GM18858 (cell line): ENCODE measurements at regions not wholly inside any gene's neighbourhood (a gene's known extent, or its start where the extent isn't known, plus 50 kb on each side); places are given as distances from the start of the nearest gene placed in this dataset.

ENCODE experiments used
- ATAC-seq: cut with Tn5 transposase; IDR thresholded peaks from one replicate; pipeline ENCODE4 v1.9.1; 2021; ENCODE audit not compliant: unreplicated experiment

GRCh38 chr6:140134224-140134623, 759.8 kb upstream of the CITED2 start:
- ATAC-seq, result no peak

DNA sequence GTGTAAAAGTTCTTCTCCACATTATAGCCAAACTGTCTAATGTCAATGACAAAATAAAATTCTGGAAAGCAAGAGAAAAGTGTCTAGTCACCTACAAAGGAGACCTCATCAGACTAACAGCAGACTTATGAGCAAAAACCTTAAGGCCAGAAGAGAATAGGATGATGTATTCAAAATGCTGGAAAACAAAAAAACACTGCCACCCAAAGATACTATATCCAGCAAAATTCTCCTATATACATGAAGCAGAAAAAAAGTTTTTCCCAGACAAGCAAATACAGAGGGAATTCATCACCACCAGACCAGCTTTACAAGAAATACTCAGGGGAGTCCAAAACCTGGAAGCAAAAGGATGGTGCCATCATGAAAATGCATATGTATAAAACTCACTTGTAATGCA, 755.6 kb upstream of the CITED2 start:
- ATAC-seq, result no peak

GRCh38 chr6:140124498-140124897, 750.0 kb upstream of the CITED2 start:
- no peak for ATAC-seq

- no peak for ATAC-seq
These were observed 733.7 kb upstream of the CITED2 start for GRCh38 chr6:140108167-140108566.

GRCh38 chr6:140107216-140107615, 732.8 kb upstream of the CITED2 start:
- ATAC-seq, result no peak

GRCh38 chr6:140105857-140106256, 731.4 kb upstream of the CITED2 start:
- no peak for ATAC-seq

DNA sequence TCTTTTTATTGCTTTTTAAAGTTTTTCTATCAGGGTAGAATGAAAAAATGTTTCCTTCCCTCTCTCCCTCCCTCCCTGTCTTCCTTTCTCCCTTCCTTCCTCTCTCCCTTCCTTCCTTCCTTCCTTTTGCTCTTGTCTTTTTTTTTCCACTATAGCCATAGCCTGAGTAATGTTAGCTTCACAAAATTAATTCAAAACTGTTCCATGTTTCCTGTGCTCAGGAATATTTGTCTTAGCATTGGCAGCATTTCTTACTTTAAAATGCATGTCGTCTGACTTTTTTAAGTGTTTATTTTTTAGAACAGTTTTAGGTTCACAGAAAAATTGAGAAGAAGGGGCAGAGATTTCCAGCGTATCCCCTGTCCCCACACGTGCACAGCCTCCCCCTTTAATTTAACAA, 730.8 kb upstream of the CITED2 start:
- ATAC-seq, result no peak

DNA sequence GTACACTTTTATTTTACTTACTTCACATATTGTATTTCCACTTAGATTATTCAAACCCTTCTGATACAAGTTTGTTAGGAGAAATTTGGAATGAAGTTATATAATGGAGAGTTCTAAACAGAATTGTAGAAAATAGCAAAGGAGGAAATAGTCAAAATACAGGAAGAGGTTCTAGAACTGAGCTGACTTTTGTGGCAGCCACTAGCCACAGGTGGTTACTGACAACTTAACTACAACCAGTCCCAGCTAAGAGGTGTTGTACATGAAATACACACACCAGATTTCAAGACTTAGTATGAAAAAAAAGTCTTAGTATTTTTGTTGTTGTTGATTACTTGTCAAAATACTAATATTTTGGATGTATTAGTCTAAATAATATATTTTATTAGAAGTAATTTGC, 727.4 kb upstream of the CITED2 start:
- no peak for ATAC-seq

- ATAC-seq, result no peak
These were observed 726.9 kb upstream of the CITED2 start for GRCh38 chr6:140101367-140101766.

DNA sequence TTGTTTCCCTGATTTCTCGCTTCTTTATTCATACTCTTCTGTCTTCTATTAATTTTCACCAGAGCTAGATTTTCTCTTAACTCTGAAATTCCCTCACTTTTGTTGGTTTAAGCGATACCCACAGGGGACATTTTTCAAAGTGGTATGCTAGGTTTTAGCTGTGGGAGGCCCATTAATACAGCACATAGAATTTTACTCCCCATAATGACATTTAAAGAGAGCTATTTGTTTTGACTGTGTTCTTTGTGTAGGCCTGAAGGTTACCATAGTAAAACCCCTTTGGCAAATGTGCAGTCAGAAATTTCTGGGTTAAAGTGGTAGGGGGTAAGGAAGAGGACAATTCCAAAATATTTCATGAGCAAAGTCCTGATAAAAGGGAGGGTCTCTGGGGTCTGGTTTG, 721.1 kb upstream of the CITED2 start:
- ATAC-seq, result no peak

- no peak for ATAC-seq
These were observed 717.4 kb upstream of the CITED2 start for GRCh38 chr6:140091895-140092294.

DNA sequence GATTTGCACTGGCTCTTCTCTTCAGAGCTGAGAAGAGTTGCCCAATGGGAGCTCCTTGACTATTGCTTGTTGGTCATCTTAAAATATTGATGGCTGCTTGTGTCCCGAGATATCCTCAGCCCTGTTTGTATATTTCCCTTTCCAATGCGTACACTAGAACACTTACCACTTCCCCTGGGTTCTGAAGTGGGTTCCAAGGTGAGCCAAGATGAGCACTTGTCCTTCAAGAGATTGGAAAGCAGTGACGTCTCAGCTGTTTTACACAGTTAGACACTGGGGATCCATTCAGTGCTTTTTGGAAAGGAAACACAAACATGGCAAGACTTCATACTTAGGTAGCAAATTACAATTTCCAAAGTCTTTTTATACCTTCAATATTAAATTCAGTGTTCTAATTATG, 716.4 kb upstream of the CITED2 start:
- no peak for ATAC-seq

GRCh38 chr6:140083375-140083774, 708.9 kb upstream of the CITED2 start:
- no peak for ATAC-seq

DNA sequence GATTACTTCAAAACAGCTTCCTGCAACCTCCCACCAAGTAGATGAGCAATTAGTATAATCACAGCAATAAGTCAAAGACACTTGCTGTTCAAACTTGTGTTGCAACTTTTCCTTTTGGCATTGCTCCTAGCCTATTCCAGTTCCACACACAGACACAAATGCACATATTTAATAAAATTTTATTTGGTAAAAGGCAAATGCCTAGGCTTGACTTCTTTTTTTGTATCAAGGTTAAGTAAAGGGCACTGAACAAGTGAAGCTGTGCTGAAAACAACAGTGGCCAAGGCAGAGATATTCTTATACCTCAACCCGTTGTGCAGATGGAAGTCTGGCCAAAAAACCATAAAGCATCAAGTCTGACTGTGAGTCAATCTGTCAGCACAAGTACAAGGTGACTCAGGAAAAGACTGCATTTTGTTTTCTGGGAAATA, 708.4 kb upstream of the CITED2 start:
- no peak for ATAC-seq

DNA sequence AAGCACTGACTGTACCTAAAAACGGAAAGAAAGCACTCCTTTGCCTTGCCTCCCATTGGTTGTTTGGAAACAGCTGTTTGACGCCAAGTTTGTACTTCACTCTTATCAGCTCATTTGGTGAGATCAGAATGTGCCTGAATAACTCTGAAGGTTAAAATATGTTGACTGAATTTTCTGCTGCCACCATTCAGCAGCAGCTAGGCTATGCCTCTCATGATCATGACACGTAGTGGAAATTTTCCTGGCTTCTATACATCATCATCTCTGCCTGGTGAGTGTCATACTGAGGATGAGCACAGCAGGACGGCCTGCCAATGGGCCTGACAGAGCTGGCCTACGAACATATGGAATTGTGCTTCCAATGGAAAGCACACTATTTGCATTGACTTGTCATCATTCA, 704.9 kb upstream of the CITED2 start:
- ATAC-seq, result no peak

DNA sequence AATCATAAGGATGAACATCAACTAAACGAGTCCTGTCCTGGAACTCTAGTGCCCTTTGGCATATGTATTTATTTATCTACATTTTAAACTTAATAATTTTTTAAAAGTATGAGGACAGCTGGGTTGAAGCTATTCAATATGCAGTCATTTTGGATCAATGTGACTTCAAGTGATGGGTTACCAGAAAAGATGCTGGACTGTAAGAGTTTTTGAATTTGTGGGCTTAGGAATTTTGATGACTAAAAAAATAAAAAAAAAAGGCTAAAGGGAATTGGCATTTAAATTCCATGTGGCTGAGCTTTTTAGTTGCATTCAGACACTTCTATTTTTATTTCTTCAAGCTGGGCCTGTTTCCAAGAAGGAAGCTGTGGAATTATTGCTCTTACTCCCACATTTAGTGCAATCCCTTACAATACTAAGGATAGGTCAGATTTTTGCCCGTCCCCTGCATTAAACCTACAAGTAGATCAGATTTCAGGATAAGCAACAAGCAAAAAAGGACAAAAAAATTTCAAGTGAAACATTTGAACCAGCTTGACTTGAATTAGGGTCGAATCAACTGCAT, 704.2 kb upstream of the CITED2 start:
- no peak for ATAC-seq

- no peak for ATAC-seq
These were observed 703.5 kb upstream of the CITED2 start for GRCh38 chr6:140077827-140078560.

DNA sequence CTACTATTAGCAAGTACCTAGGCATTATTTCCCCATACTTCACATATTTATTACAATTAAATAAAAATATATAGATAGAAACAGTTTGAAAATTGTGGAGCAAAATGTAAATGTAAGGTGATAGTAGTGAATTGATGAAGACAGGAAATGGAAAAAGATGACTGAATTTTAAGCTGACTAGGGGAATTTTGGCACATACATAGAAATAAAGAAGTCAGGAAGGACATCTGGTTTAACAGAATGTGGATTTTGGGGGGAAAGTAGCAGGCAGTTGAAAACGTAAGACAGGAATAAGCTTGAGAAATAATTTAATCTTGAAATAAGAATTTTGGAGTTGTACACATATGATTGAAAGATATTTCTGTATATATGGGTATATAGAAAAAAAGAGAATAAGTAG, 701.7 kb upstream of the CITED2 start:
- ATAC-seq, result no peak

DNA sequence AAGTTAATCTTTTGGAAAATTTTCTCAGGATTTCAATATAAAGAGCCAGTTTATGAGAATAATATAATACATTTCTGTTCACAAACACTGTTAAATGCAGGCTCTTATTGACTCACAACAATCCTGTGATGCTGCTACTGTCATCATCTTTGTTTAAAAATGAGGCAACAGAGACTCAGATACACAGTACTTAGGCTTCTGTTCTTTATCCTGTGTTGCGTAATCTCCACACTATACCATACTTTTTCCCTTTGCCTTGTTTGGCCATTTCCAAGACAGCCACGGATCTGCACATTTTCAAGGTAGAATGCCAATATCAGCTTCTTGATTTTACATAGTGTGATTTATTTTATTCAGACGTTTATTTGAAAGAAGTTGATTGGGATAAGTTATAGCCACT, 699.0 kb upstream of the CITED2 start:
- ATAC-seq, result no peak

- ATAC-seq, result peak; percentile 41
These were observed 697.2 kb upstream of the CITED2 start for GRCh38 chr6:140071601-140072062.

- no peak for ATAC-seq
These were observed 696.5 kb upstream of the CITED2 start for GRCh38 chr6:140070846-140071473.

- no peak for ATAC-seq
These were observed 695.1 kb upstream of the CITED2 start for GRCh38 chr6:140069576-140069975.
